Esophagus muscularis mucosa (tissue), 4 donors: ENCODE measurements at regions not wholly inside any gene's neighbourhood (a gene's known extent, or its start where the extent isn't known, plus 50 kb on each side); places are given as distances from the start of the nearest gene placed in this dataset.
A peak's percentile ranks its signal among the peaks of the same experiment; 100 is the strongest.

Source experiments
- EP300 ChIP-seq: sonication (generic); formaldehyde crosslinking; IDR thresholded peaks from one replicate; pipeline ENCODE4 v1.6.1; 2017; ENCODE audit warnings: antibody characterized with exemption
- POLR2A ChIP-seq: fragments of 450-650 bp; IDR thresholded peaks from one replicate; pipeline ENCODE4 v1.6.1; 2017; ENCODE audit warnings: antibody characterized with exemption, moderate library complexity, mild to moderate bottlenecking, low read depth
- POLR2AphosphoS5 ChIP-seq, 2 donors: sonication (generic); formaldehyde crosslinking; IDR thresholded peaks; one replicate each; pipeline ENCODE4 v1.6.1; 2017; ENCODE audit warnings: antibody characterized with exemption in 2 of 2
- TF ChIP-seq, protein P1 (sequence below), 3 experiments: fragments of 200-600 bp in 2 of 3; fragments of 450-650 bp in 1 of 3; sonication (generic) in 2 of 3; IDR thresholded peaks; one replicate each; pipeline ENCODE4 v1.5.1; 2017 to 2019; ENCODE audit warnings: antibody characterized with exemption in 3 of 3, mild to moderate bottlenecking in 2 of 3, moderate library complexity in 1 of 3

GRCh38 chr13:44108331-44108858 lies 228.7 kb downstream of the LACC1 start:
- TF ChIP-seq EP300 (no peak), POLR2AphosphoS5 (IDR thresholded peaks at IDR 0.05) (peak in 1 of 2 donors; percentile 30), POLR2A (no peak)
- TF ChIP-seq, protein P1, sequence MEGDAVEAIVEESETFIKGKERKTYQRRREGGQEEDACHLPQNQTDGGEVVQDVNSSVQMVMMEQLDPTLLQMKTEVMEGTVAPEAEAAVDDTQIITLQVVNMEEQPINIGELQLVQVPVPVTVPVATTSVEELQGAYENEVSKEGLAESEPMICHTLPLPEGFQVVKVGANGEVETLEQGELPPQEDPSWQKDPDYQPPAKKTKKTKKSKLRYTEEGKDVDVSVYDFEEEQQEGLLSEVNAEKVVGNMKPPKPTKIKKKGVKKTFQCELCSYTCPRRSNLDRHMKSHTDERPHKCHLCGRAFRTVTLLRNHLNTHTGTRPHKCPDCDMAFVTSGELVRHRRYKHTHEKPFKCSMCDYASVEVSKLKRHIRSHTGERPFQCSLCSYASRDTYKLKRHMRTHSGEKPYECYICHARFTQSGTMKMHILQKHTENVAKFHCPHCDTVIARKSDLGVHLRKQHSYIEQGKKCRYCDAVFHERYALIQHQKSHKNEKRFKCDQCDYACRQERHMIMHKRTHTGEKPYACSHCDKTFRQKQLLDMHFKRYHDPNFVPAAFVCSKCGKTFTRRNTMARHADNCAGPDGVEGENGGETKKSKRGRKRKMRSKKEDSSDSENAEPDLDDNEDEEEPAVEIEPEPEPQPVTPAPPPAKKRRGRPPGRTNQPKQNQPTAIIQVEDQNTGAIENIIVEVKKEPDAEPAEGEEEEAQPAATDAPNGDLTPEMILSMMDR (IDR thresholded peaks at IDR 0.05), result no peak
